ENCODE measurements at regions not wholly inside any gene's neighbourhood (a gene's known extent, or its start where the extent isn't known, plus 50 kb on each side); places are given as distances from the start of the nearest gene placed in this dataset.

GRCh38 chr14:42687421-42687820 lies 1080.7 kb downstream of the LRFN5 start:
- FAIRE-seq, result no peak

GRCh38 chr14:42683707-42684106 lies 1077.0 kb downstream of the LRFN5 start:
- FAIRE-seq, result no peak

- no peak for FAIRE-seq
Measured at GRCh38 chr14:42676636-42677035, 1070.0 kb downstream of the LRFN5 start.

- no peak for FAIRE-seq
Measured at GRCh38 chr14:42673963-42674362, 1067.3 kb downstream of the LRFN5 start.

- no peak for FAIRE-seq
Measured at GRCh38 chr14:42671636-42672035, 1065.0 kb downstream of the LRFN5 start.

- FAIRE-seq, result no peak
Measured at GRCh38 chr14:42665083-42665482, 1058.4 kb downstream of the LRFN5 start.

GRCh38 chr14:42664190-42664589 lies 1057.5 kb downstream of the LRFN5 start:
- FAIRE-seq, result no peak

GRCh38 chr14:42654707-42655106 lies 1048.0 kb downstream of the LRFN5 start:
- no peak for FAIRE-seq

- FAIRE-seq, result no peak
Measured at GRCh38 chr14:42642787-42643186, 1036.1 kb downstream of the LRFN5 start.

- FAIRE-seq, result no peak
Measured at GRCh38 chr14:42633504-42634095, 1026.9 kb downstream of the LRFN5 start.

- no peak for FAIRE-seq
Measured at GRCh38 chr14:42629553-42629952, 1022.9 kb downstream of the LRFN5 start.

- no peak for FAIRE-seq
Measured at GRCh38 chr14:42628602-42629001, 1021.9 kb downstream of the LRFN5 start.

GRCh38 chr14:42626986-42627385 lies 1020.3 kb downstream of the LRFN5 start:
- no peak for FAIRE-seq

- no peak for FAIRE-seq
Measured at GRCh38 chr14:42624980-42625761, 1018.5 kb downstream of the LRFN5 start.

GRCh38 chr14:42617005-42617404 lies 1010.3 kb downstream of the LRFN5 start:
- FAIRE-seq, result no peak

- no peak for FAIRE-seq
Measured at GRCh38 chr14:42606839-42607238, 1000.2 kb downstream of the LRFN5 start.

- FAIRE-seq, result no peak
Measured at GRCh38 chr14:42602336-42602845, 995.7 kb downstream of the LRFN5 start.

GRCh38 chr14:42572032-42572431 lies 965.4 kb downstream of the LRFN5 start:
- FAIRE-seq, result no peak

- no peak for FAIRE-seq
Measured at GRCh38 chr14:42569227-42569626, 962.6 kb downstream of the LRFN5 start.

GRCh38 chr14:42565556-42565955 lies 958.9 kb downstream of the LRFN5 start:
- FAIRE-seq, result no peak

GRCh38 chr14:42563313-42563712 lies 956.6 kb downstream of the LRFN5 start:
- FAIRE-seq, result no peak

GRCh38 chr14:42556551-42556950 lies 949.9 kb downstream of the LRFN5 start:
- FAIRE-seq, result no peak

GRCh38 chr14:42555365-42555764 lies 948.7 kb downstream of the LRFN5 start:
- no peak for FAIRE-seq

- FAIRE-seq, result no peak
Measured at GRCh38 chr14:42554091-42554490, 947.4 kb downstream of the LRFN5 start.

- no peak for FAIRE-seq
Measured at GRCh38 chr14:42550310-42550709, 943.6 kb downstream of the LRFN5 start.

All from islet of Langerhans (tissue), 1 donor.